Peyer's patch (tissue), 4 donors: ENCODE measurements at regions not wholly inside any gene's neighbourhood (a gene's known extent, or its start where the extent isn't known, plus 50 kb on each side); places are given as distances from the start of the nearest gene placed in this dataset.
"Not testable (repeated sequence)": the region's sequence is repeated elsewhere in the genome, so short reads cannot be mapped to it uniquely, and the experiment has no call there.

Experiments
- POLR2A ChIP-seq, 2 donors: fragments of 450-650 bp; IDR thresholded peaks; one replicate each; pipeline ENCODE4 v1.5.1; 2017; ENCODE audit warnings: antibody characterized with exemption in 2 of 2, mild to moderate bottlenecking in 2 of 2, moderate library complexity in 2 of 2
- TF ChIP-seq, protein P1 (sequence below), 6 experiments: fragments of 450-650 bp in 4 of 6; fragments of 200-600 bp in 2 of 6; sonication (generic) in 1 of 6; IDR thresholded peaks; one replicate each; pipeline ENCODE4 v1.5.1; 2017 to 2019; ENCODE audit warnings: antibody characterized with exemption in 6 of 6, mild to moderate bottlenecking in 3 of 6, moderate library complexity in 1 of 6

DNA sequence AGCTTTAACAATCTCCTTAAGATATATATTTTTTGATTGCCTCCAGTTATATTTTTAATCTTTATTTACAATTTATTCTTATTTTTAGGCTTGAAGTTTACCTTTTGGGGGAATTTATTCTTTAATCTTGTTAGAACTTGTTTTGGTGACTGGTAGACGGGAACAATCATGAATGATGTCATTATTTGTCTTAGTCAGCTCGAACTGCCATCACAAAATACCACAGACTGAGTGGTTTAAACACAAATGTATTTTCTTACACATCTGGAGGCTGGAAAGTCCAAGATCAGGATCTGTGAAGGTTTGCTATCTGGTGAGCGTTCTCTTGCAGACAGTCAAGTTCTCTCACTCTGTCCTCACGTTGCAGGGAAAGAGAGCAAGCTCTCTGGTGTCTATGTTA lies 639.5 kb upstream of the SEMA6D start:
- TF ChIP-seq, protein P1, sequence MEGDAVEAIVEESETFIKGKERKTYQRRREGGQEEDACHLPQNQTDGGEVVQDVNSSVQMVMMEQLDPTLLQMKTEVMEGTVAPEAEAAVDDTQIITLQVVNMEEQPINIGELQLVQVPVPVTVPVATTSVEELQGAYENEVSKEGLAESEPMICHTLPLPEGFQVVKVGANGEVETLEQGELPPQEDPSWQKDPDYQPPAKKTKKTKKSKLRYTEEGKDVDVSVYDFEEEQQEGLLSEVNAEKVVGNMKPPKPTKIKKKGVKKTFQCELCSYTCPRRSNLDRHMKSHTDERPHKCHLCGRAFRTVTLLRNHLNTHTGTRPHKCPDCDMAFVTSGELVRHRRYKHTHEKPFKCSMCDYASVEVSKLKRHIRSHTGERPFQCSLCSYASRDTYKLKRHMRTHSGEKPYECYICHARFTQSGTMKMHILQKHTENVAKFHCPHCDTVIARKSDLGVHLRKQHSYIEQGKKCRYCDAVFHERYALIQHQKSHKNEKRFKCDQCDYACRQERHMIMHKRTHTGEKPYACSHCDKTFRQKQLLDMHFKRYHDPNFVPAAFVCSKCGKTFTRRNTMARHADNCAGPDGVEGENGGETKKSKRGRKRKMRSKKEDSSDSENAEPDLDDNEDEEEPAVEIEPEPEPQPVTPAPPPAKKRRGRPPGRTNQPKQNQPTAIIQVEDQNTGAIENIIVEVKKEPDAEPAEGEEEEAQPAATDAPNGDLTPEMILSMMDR (IDR thresholded peaks at IDR 0.05): not testable (repeated sequence)
- TF ChIP-seq POLR2A (IDR thresholded peaks at IDR 0.05): not testable (repeated sequence)
